T-helper 17 cell (primary cell): ENCODE measurements at regions not wholly inside any gene's neighbourhood (a gene's known extent, or its start where the extent isn't known, plus 50 kb on each side); places are given as distances from the start of the nearest gene placed in this dataset.

Experiments used
- ATAC-seq: fragments of 150-1000 bp; cut with Tn5 transposase; 2 replicates; pipeline ENCODE4 v1.10.0; 2021; ENCODE audit warnings: mild to moderate bottlenecking, moderate library complexity
- DNase-seq, 3 donors: peaks; one replicate each; pipeline versions ENCODE4 v3.0.0 to v3.0.0-alpha.2; 2020 to 2021
- H3K9me3 ChIP-seq: one replicate; pipeline ENCODE4 v1.7.0; 2013; ENCODE audit warnings: low read length, mild to moderate bottlenecking; ENCODE audit not compliant: control insufficient read depth, poor library complexity, severe bottlenecking
- H3K27ac Mint-ChIP-seq: one replicate; pipeline ENCODE4 v1.8.0; 2022; ENCODE audit warnings: mild to moderate bottlenecking, moderate library complexity, mixed read lengths
- H3K27me3 Mint-ChIP-seq: one replicate; pipeline ENCODE4 v1.8.0; 2022; ENCODE audit warnings: mixed read lengths
- H3K36me3 Mint-ChIP-seq: one replicate; pipeline ENCODE4 v1.8.0; 2022; ENCODE audit warnings: low read depth, mixed read lengths
- H3K4me1 Mint-ChIP-seq: one replicate; pipeline ENCODE4 v1.8.0; 2022; ENCODE audit warnings: mild to moderate bottlenecking, mixed read lengths
- H3K4me3 Mint-ChIP-seq: one replicate; pipeline ENCODE4 v1.8.0; 2022; ENCODE audit warnings: mild to moderate bottlenecking, moderate library complexity, mixed read lengths

GRCh38 chr22:48709453-48709852 lies 1118.2 kb downstream of the BRD1 start:
- Mint-ChIP-seq H3K27ac (no peak overlapping the region), H3K4me3 (no peak overlapping the region), H3K27me3 (no peaks in the 10 kb centered on the region), H3K4me1 (no peaks in the 10 kb centered on the region), H3K36me3 (no peaks in the 10 kb centered on the region)
- no peaks in the 10 kb centered on the region for H3K9me3 ChIP-seq
- no peak for DNase-seq
- no peak for ATAC-seq

DNA sequence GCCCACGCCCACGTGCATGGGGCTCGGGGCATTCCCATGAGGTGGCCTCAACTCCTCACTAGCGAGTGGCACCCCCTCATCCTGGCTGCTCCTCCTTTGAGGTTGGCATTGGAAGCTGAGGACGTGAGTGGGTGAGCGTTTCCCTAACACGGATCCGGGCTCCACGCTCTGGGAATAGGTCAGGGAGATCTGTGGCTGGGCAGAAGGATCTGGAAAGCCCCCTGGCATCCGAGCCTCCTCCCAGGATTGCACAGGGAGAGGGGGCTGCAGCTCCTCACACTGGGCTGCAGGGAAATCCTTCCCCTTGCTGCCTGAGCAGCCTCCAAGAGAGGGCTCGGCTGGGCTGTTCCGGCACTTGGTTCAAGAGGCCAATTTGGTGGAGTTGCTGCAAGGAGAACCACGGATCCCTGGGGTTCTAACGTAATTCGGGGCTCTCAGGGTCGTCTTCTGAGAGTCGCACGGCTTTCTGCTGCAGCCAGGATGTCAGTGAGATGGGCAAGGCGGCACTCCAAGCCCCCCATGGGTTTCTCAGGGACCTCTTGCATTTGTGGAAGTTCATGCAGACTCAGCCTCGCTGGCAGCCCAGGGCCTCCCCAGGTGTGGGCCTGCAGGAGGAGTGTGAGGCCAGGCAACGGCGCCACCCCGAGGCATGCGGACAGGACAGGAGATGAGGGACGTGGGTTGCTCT lies 1119.0 kb downstream of the BRD1 start:
- H3K9me3 ChIP-seq, result no peaks in the 10 kb centered on the region
- H3K4me1 Mint-ChIP-seq, result no peaks in the 10 kb centered on the region
- no peak for DNase-seq
- H3K4me3 Mint-ChIP-seq, result no peak overlapping the region
- no peaks in the 10 kb centered on the region for H3K27me3 Mint-ChIP-seq
- ATAC-seq, result no peak
- H3K36me3 Mint-ChIP-seq, result no peaks in the 10 kb centered on the region
- H3K27ac Mint-ChIP-seq, result no peak overlapping the region

DNA sequence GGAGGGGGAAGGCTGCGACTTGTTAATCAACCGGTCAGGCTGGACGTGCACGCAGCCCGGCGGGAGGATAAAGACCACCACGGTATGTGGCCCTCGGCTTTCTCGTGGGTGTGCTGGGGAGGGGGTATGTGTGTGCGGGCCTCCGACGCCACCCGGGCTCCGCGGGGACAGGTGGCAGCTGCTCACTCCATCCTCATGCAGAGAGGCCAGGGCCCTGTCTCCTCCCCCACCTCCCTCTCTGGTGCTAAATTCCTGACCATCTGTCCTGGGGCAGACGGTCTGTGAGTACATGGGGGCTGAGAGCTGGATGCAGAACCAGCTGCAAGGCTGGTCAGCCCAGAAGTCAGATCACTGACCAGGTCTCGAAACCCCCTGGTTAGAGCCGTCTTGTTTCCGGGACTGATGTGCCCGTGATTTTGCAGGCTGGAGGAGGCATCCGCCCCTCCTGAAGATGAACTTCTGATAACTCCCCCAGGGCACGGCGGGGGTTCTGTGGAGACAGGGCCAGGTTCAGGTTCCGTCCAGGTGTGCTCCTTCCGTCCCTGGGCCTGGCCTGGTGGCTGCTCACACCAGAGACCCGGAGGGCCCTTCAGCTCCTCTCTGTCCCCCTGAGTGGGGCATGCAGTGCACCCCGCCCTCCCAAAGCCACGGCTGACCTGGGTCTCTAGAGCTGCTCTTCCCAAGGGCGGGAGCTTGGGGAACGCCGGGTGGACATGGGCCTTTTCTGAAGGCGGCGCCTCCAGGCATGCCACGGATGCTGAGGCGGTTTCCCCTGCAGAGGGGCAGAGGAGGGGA lies 1119.7 kb downstream of the BRD1 start:
- DNase-seq (no peak), ATAC-seq (no peak)
- H3K9me3 ChIP-seq, result no peaks in the 10 kb centered on the region
- Mint-ChIP-seq H3K4me1 (no peaks in the 10 kb centered on the region), H3K27ac (no peak overlapping the region), H3K4me3 (no peak overlapping the region), H3K36me3 (no peaks in the 10 kb centered on the region), H3K27me3 (no peaks in the 10 kb centered on the region)

GRCh38 chr22:48706934-48707762 lies 1120.5 kb downstream of the BRD1 start:
- H3K9me3 ChIP-seq, result no peaks in the 10 kb centered on the region
- no peaks in the 10 kb centered on the region for H3K27me3 Mint-ChIP-seq
- no peaks in the 10 kb centered on the region for H3K36me3 Mint-ChIP-seq
- DNase-seq, result no peak
- H3K4me1 Mint-ChIP-seq, result no peaks in the 10 kb centered on the region
- H3K4me3 Mint-ChIP-seq, result no peak overlapping the region
- ATAC-seq, result no peak
- H3K27ac Mint-ChIP-seq, result no peak overlapping the region

DNA sequence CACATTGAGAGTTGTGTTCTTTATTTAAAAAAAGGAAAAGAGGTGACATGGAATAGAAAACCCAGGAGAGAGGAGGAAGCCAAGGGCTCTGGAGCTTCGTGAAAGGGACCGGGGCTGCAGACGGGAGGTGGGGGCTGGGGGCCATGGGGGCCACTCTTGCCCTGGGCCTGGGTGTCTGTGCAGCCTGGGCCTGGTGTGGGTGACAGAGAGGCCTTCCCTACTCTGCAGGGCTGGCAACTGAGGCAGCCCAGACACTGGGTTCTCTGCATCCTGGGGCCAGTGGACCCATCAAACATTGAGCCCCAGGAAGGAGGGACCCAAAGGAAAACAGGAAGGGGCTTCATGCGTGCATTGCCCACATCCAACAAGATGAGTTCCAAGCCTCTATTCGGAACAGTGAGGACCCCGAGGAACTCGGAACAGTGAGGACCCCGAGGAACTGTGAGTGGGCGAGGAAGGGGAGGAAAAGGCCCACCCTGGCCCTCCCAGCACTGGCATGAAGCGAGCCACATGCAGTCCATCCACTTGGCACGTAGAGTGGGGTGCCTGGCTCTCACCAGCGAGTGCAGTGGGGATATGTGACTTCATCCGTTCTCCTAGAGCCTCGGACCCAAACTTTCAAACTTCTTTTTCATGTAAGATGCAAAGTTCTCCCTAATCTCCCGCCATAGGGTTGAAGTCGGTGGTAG lies 1121.6 kb downstream of the BRD1 start:
- ATAC-seq (no peak), DNase-seq (peak in 1 of 3 donors; percentile 3)
- H3K9me3 ChIP-seq, result no peaks in the 10 kb centered on the region
- Mint-ChIP-seq H3K27ac (no peak overlapping the region), H3K4me1 (no peaks in the 10 kb centered on the region), H3K36me3 (no peaks in the 10 kb centered on the region), H3K27me3 (no peaks in the 10 kb centered on the region), H3K4me3 (no peak overlapping the region)

DNA sequence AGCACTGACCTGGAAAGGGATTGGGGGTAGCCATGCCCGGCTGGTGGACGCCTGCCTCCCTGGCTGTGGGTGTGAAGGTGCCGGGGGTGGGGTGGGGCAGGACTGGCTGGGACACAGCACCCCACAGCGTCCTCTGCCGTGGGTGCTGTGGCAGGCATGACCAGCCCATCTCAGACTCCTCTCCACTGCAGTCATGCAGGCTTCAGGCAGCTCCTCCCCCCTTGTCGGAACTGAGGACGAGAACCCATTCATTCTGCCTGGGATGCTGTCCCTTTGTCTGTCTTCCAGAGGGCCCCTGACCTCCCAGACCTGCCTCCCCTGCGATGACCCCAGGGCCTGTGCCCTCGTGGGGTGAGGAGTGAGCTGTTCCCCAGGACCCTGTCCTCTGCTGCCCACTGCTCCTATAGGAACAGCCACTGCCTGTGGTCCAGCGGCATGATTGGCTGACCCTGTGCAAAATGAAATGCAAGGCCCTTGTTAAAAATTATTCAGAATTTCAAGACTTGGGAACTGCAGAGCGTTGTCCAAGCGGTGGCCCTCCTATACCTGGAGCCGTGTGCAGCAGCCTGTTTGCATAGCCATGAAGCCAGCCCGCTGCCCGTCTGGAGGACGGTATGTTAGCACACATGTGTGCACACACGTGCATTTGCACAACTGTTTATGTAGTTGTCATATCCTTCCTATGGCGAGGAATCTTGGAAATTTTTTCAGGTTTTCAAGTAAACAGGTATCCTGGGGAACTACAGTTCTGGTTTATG lies 1122.3 kb downstream of the BRD1 start:
- H3K4me3 Mint-ChIP-seq, result no peak overlapping the region
- no peaks in the 10 kb centered on the region for H3K36me3 Mint-ChIP-seq
- H3K9me3 ChIP-seq, result no peaks in the 10 kb centered on the region
- no peaks in the 10 kb centered on the region for H3K4me1 Mint-ChIP-seq
- H3K27ac Mint-ChIP-seq, result no peak overlapping the region
- no peak for ATAC-seq
- no peaks in the 10 kb centered on the region for H3K27me3 Mint-ChIP-seq
- DNase-seq, result peak in 1 of 3 donors; percentile 4

DNA sequence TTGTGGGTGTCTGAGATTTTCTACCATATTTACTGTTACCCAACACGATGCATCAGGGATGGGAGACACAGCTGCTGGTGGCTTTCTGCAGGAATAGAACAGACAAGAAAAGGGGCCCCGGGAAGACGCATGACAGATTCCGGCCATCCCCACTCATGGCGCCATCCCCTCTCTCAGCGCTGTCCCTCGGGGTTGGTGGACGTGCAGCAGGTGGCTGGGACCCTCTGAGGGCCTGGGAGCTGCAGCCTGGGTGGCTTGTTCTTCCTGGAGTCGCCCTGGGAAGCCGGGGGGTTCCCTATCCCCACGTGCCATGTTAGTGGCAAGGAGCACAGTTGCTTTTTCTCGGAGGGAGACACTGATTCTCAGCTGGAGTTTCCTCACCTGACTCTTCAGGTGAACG lies 1123.3 kb downstream of the BRD1 start:
- H3K27ac Mint-ChIP-seq, result no peak overlapping the region
- no peak overlapping the region for H3K4me3 Mint-ChIP-seq
- H3K9me3 ChIP-seq, result no peaks in the 10 kb centered on the region
- H3K27me3 Mint-ChIP-seq, result no peaks in the 10 kb centered on the region
- H3K36me3 Mint-ChIP-seq, result no peaks in the 10 kb centered on the region
- ATAC-seq, result no peak
- H3K4me1 Mint-ChIP-seq, result no peaks in the 10 kb centered on the region
- peak in 1 of 3 donors; percentile 1 for DNase-seq

- no peaks in the 10 kb centered on the region for H3K9me3 ChIP-seq
- Mint-ChIP-seq H3K36me3 (no peaks in the 10 kb centered on the region), H3K27me3 (no peaks in the 10 kb centered on the region), H3K4me1 (no peaks in the 10 kb centered on the region), H3K27ac (no peak overlapping the region), H3K4me3 (no peak overlapping the region)
- DNase-seq (no peak), ATAC-seq (no peak)
Observed at GRCh38 chr22:48703265-48703941, 1124.3 kb downstream of the BRD1 start.

GRCh38 chr22:48702573-48703264 lies 1125.0 kb downstream of the BRD1 start:
- H3K4me1 Mint-ChIP-seq, result no peaks in the 10 kb centered on the region
- H3K9me3 ChIP-seq, result no peaks in the 10 kb centered on the region
- DNase-seq (no peak), ATAC-seq (no peak)
- H3K4me3 Mint-ChIP-seq, result no peak overlapping the region
- H3K27me3 Mint-ChIP-seq, result no peaks in the 10 kb centered on the region
- H3K36me3 Mint-ChIP-seq, result no peaks in the 10 kb centered on the region
- H3K27ac Mint-ChIP-seq, result no peak overlapping the region

DNA sequence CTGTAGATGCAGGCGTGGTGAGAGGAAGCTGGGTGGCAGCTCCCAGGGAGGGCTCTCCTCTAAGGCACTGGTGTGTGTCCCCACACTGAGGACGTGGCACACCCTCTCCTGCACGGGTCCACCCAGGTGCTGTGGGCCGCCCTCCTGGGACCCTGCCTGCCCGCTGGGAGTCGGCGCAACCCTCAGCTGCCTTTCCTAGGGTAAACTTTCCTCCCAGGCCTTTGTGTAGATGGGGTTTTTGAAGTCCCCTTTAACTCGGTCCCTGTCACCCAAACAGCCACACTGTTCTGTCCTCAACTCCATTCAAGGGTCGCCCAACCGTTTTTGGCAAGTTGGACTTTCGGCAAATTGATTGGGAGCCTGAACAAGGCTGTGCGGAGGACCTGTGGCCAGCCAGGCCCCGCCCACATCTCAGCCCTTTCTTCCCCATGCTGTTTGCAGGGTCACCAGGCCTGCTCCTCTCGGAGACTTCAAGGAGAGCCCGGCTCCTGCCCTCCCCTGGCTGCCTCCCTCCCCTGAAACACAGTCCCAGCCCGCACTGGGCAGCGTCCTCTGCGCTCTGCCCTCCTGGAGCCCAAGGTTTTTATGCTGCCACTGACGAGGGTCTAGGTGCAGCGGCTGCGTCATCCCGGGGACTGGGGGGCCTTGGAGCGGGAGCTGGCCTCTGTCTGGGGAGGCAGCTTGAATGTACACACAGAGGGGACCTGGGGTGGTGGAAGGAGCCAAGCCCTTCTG lies 1126.2 kb downstream of the BRD1 start:
- Mint-ChIP-seq H3K27me3 (no peaks in the 10 kb centered on the region), H3K36me3 (no peaks in the 10 kb centered on the region), H3K27ac (no peak overlapping the region), H3K4me1 (no peaks in the 10 kb centered on the region), H3K4me3 (no peak overlapping the region)
- no peaks in the 10 kb centered on the region for H3K9me3 ChIP-seq
- ATAC-seq, result no peak
- no peak for DNase-seq

- no peaks in the 10 kb centered on the region for H3K9me3 ChIP-seq
- ATAC-seq, result no peak
- H3K4me3 Mint-ChIP-seq, result no peak overlapping the region
- H3K27me3 Mint-ChIP-seq, result no peaks in the 10 kb centered on the region
- DNase-seq, result no peak
- H3K36me3 Mint-ChIP-seq, result no peaks in the 10 kb centered on the region
- H3K27ac Mint-ChIP-seq, result no peak overlapping the region
- no peaks in the 10 kb centered on the region for H3K4me1 Mint-ChIP-seq
Observed at GRCh38 chr22:48700566-48701295, 1126.9 kb downstream of the BRD1 start.
